NCI-H510A (cell line): ENCODE measurements at regions not wholly inside any gene's neighbourhood (a gene's known extent, or its start where the extent isn't known, plus 50 kb on each side); places are given as distances from the start of the nearest gene placed in this dataset.
"Not testable (repeated sequence)": the region's sequence is repeated elsewhere in the genome, so short reads cannot be mapped to it uniquely, and the experiment has no call there.

Experiments used
- DNase-seq: peaks from one replicate; lab custom pipeline; 2025; lab: John Stamatoyannopoulos, UW

DNA sequence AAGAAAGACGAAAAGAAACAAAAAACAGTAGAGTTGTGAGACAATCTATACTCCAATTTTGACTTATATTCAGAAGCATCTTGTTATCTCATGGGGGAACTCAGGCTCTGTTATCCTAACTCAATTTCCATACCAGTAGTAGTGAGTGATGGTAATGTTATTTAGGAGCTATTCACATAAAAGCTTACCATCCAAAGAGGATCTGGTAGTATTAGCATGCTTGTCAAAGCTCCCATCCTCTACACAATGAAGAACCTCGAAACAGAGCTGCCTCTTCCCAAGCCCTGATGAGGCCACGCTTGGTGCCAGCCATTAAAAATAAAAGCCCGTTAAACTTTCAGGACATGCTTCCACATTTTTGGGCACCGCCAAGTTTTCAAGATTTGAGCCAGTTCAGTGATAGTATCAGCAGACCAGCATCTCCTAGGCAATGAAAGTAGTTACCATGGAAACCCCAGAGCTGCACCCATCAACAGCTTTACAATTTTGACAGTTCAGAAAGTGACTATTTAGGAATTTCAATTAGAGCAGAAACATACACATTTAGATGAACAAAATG lies 173.3 kb downstream of the CD83 start:
- DNase-seq = no peak

DNA sequence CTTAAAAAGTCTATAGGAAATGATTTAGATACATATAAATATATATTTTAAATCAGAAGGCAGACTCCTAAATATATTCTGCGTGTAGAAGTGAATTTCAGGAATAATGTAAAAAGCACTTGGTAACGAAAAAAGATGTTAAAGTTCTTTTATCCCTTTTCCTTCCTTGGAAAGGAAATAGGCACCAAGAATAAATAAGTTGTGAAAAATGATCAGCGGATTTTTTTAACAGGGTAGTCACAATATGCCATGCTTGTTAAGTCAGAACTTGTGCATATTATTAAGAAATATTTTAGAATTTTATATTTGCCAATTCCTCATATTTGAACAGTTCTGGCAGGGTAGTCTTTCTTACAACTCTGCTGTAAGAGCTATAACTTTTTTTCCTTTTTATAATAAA lies 173.8 kb downstream of the CD83 start:
- DNase-seq = no peak

DNA sequence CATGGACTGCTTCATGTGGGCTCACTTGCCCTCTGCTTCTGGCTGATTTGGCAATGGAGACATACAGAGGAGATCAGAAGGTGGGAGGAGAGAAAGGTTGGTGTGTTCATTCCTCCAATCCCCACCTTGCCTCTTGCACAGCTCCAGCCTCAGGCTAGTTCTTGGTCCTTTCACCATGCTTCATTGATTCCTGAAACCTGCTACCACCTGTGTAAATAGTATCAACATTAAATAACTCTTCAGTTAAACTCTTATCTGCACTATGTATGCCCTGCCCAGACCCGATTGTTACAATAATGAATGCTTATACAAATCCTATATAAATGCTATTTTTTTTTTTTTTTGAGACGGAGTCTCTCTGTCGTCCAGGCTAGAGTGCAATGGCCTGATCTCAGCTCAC lies 174.5 kb downstream of the CD83 start:
- DNase-seq = peak; percentile 68

DNA sequence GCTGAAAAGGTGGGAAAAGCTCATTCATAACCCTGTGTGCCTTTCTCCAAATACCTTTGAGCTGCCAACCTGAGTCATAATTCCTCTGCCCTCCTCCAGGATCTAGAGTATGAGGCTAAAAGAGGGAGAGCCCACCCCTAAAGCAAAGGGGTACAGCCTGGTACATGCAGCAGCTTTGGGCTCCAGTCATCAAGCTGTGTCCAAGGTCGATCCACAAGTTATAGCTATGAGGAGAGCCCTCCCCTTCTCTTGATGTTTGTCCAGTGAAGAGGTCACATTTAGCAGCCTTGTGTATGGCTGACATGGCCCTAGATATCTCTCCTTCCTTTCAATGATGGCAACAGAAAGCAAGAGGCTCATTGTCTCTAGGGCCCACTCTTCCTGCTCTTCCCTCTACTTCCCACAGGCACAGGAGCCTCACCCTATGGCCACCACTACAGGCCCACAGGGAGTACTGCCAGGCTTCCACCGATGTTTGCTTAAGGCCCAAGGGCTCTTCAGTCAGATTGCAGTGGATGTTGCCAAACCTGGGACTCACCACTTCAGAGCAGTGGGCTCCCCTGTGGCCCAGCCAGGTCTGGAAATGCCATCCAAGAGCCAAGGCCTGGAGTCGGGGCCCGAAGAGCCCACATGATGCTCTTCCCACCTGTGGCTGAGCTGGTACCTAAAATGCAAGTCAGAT lies 176.8 kb downstream of the CD83 start:
- DNase-seq = peak; percentile 85

DNA sequence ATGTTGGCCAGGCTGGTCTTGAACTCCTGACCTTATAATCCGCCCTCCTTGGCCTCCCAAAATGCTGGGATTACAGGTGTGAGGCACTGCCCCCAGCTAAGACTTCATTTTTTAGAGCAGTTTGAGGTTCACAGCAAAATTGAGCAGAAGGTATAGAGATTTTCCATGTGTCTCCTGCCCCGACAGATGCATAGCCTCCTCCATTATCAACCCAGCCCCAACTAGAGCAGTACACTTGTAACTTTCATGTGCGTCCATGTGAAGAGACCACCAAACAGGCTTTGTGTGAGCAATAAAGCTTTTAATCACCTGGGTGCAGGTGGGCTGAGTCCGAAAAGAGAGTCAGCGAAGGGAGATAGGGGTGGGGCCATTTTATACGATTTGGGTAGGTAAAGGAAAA lies 179.1 kb downstream of the CD83 start:
- not testable (repeated sequence) for DNase-seq

DNA sequence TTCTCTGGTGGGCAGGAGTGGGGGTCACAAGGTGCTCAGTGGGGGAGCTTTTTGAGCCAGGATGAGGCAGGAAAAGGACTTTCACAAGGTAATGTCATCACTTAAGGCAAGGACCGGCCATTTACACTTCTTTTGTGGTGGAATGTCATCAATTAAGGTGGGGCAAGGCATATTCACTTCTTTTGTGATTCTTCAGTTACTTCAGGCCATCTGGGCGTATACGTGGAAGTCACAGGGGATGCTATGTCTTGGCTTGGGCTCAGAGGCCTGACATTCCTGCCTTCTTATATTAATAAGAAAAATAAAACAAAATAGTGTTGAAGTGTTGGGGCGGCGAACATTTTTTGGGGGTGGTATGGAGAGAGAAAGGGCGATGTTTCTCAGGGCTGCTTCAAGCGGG lies 179.5 kb downstream of the CD83 start:
- not testable (repeated sequence) for DNase-seq

DNA sequence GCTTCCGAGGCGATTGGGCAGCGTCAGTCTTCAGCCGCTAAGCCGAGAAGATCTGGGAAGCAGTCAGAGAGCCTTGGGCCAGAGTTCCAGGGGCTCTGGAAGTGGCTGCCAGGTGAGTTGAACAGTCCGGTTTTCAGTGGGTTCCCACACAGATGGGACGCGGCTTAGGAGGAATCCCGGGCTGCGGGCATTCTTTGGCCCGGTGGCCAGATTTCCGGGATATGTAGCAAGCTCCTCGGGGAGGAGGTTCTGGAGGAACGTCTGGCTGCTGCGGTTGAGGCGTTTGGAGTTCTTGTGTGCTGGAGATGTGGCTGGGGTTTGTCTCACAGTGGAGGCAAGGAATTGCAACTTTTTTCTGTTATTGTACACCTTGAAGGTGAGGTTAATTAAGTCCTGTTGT lies 182.6 kb downstream of the CD83 start:
- not testable (repeated sequence) for DNase-seq

DNA sequence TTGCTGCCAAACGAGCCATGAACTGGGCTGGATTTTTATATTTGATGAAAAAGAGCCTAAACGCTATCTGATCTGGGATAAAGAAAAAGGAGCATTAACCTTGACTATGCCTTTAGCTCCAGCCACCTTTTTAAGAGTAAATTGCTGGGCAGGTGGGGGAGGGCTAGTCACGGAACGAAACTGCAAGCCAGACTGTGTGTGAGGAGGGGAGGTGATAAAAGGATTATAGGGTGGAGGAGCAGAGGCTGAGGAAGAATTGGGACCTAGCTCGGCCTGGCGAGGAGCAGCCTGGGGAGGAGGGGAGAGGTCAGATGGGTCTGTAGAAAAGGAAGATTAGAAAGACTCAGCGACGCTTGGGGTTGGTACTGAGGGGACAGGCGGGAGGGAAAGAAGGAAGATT lies 183.1 kb downstream of the CD83 start:
- DNase-seq = not testable (repeated sequence)

DNA sequence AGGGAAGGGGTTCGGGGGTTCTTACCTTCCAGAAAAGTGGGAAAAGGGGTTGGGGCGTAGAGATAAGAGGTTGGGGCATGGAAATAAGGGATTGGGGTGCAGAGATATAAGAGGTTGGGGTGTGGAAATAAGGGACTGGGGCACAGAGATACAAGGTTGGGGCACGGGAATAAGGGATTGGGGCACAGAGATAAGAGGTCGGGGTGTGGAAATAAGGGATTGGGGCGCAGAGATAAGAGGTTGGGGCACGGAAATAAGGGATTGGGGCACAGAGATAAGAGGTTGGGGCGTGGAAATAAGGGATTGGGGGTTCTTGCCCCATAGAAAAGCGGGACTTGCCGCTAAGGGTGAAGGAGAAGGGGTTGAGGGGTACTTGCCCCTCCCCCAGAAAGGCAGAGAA lies 183.9 kb downstream of the CD83 start:
- DNase-seq = not testable (repeated sequence)

DNA sequence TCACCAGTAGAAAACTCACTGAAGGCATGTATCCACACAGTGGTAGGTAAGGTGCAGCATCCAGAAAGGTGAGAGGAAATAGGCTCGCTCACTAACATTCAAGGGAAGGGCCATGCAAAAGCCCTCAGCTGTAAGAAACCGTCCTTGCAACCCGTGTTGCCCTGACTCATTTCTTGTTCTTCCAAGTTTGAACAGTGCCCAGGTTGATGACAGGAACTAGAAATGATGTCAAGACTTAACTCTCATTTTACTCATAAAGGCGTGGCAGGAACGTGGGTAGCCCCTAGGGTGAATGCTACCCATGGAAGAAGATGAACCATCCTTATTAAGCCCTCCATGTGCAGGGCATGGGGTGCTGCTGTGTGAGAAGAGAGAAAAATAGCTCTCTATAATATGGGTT lies 187.6 kb downstream of the CD83 start:
- DNase-seq = no peak

DNA sequence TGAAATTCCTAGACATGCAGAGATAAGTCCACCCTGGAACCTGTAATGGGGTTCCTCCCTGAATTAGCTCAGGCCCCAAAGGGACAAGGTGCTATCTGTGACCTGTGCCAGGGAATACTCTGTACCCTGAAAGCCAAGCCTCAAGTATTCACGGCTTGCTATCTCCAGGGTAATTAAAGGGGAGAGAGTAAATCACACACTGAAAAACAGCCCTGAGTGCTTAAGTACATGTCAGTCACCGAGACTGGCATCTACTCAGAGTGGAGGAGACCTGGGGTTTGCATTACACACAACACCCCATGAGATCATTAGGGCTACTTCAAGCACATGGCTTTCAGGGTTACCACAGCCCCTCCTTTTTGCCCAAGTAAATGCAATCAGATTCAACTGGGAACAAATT lies 188.1 kb downstream of the CD83 start:
- no peak for DNase-seq

DNA sequence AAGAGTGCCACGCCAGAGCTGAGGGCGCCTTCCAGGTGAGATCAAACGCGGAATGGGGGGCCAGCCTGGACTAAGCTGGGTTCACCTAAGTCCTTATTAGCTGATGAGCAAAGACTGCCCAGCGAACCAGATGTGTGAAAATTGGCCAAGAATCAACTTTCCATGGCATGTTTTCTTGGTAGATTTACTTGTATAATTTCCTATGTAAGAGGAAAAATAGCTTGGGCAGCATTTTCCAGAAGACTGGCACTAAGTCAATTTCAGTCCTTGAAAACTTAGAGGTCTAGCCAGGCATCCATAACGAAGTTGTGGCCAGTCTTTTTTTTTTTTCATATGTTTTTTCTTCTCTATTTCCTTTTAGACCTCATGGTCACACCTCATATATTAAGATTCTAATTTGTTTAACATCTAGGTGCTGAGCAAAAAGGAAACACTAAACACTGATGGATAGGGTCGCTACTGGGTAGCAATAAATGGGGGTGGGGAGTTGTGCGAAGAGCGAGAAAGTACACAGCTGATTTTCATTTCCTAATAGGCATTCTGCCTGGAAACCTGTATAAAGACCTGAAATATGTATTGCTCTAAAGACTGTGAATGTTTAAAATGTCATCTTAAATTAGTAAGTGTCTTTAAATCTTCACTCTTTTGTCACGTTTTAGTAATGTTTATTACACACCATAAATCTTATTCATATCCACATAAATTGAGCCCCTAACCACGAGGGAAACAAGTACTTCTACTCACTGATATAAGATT lies 188.8 kb downstream of the CD83 start:
- DNase-seq = no peak

DNA sequence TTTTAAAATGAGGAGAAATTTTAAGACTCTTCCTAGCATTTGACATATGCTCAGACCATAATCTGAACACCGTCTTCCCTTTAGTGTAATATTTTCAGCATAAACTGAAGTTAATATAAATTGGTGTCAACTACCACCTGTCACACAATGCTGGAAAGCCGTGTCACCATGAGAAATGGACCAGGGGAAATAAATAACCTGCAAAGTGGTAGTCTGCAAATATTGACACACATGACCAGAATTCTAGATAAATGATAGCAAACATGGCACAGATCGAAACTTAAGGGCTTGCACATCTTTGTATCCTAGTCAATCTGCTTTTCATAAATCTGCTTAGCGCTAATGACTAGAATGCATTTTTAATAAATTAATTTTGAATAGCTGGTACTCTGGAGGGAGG lies 191.9 kb downstream of the CD83 start:
- no peak for DNase-seq

DNA sequence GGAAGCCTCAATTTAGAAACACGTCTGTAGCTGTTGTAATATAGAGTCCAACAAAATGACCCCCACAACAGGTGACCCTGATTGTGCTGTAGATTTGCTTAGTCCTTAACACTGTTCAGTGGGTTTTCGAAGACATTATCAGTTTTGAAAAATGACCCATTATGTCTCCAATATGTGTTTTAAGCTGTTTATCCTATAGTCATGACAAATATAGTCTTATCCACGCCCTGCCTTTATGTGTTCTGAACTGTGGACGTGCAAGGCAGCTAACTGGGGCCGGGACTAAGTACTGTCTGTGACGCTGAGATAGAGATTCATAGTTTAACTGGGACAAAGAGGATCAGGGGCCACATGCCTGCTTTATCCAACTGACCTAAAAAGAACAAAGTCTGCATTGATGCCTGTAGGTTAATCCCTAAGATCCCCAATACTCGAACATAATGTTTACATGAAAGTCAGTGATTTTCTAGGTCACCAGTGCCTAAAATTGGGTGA lies 192.4 kb downstream of the CD83 start:
- no peak for DNase-seq

DNA sequence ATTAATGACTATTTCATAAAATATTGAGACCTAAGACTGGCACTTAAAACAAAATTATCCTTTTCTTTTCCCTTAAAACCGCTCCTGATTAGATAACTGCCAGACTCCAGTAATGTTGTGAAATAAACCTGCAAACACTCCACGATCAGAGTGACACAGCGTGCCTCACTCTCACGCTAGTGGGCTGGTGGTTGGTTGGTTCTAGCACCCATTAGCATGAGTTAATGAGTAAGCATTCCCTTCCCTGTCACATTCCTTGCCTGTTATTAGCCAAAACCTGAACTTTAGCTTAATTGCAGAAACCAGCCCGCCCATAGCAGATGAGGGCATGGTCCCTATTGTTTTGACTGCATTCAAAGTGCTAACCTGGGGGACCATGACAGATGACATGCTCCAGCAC lies 193.4 kb downstream of the CD83 start:
- DNase-seq = no peak

DNA sequence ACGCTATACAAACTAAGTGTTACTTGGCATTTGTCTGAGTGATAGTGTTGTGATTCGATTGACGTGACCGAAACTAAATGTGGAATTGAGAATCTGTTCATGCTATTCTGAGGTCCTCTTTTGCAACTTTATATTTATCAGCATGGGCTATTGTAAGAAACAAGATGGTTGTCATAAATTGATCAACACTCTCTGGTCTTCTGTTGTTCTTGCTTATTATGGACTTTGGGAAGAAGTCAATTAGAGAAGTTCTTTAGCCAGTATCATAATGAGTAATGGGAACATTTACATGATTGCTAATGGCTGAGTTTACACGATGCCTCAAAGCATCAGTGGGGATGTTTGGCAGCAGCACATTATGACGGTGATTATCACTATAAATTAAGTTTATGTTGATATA lies 195.0 kb downstream of the CD83 start:
- DNase-seq = no peak

DNA sequence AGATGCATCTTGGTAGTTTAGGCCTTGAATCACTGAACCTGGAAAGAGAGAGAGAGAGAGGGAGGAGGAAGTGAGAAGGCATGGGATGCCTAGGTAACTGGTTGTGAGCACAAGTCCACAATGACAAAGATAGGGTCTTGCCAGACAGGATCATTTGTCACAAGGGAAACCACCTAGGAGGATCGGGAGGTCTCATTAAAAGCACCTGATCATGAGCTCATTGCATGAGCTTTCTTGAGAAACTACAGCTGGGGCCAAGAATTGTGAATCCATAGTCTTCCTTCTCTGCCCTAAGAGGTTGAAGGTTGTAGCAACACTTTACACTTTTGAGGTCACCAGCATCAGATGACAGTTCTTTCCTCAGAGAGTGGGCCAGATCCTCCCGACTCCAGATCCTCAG lies 195.7 kb downstream of the CD83 start:
- DNase-seq = no peak

DNA sequence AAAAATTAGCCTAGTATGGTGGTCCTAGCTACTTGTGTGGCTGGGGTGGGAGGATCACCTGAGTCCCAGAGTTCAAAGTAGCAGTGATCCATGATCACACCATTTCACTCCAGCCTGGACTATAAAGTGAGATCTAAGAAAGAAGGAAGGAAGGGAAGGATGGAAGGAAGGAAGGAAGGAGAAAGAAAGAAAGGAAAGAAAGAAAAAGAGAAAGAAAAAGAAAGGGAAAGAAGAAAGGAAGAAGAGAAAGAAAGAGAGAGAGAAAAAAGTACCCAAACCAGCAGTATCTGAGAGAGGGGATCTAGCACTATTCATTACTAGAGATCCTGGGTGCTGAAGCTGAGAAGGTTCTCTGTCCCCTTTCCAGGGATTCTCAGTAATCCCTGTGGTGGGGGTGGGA lies 197.8 kb downstream of the CD83 start:
- DNase-seq = no peak

DNA sequence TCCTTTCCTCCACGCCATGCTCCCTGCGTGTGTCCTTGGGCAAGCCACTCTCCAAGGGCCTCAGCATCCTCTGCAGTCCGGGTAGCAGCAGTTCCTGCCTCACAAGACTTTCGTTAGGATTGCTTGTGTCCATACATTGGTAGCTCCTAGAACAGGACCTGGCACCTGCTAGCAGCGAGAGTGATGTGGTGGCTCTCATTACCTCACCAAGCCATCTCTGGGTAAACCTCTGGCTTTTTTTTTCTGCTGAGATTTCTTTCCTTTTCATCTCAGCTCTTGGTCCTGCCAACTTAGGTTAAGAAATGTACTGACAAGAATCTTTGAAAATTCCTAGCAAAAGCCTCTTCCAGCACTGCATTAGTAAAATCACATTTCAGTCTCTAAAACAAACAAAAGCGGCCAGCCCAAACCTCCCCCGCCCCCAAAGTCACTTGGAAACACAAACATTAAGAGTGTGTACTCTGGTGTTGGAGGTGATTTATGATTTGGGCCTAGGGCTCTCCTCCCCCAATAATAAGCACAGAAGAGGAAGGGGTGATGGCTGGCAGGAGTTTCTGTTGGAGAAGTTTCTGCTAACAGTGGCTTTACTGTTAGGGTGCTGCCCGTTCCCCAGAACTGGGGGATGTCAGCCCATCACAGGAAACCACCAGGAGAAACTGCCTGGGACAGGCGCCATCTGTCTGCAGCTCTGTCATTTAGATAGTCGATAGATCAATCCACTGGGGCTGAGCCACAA lies 199.2 kb downstream of the CD83 start:
- DNase-seq = no peak

DNA sequence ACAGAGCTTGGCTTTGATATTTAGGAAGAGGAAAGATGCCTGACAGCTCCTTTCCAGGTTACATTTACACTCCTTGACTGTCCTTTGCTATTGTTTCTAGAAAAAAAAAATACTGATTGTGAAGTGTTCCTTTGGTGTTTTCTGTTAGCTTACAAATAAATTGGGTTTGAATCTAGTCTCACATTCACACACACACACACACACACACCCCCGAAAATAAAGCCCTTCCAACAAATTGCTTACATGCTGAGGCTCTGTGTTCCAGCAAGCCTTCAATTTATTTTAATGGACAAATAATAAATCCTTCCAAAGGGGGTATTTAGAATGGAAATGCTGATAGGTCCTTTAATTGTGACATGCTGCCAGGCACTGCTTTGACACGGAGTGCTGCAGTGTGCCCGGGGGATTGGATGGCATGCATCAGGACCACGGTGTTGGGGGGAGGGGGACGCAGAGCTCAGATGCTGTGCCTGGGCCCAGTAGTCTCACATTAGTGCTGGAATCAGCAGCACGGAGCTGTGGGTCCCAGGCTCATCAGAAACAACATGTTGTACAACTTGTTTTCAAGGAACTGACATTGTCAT lies 199.9 kb downstream of the CD83 start:
- no peak for DNase-seq

DNA sequence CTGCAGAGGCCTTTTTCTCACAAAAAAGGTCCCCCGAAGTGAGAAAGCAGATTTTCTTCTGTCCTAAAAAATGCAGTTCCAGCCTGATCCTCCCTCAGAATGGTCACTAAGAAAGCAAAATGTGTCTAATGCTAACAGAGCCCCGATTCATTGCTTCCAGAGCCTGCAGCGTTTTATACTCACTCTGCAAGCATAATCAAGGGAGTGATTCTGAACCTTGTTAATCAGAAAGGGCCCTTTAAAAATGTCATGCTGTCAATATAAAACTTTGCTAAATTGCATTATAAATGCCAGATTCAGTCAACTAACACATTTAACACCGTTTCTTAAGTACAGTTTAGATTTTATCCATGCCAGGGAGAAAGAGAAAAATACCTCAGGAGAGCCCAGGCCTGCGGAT lies 202.8 kb downstream of the CD83 start:
- no peak for DNase-seq
